Upper lobe of left lung (tissue), 4 donors: ENCODE measurements at regions not wholly inside any gene's neighbourhood (a gene's known extent, or its start where the extent isn't known, plus 50 kb on each side); places are given as distances from the start of the nearest gene placed in this dataset.

Experiments used
- POLR2A ChIP-seq, 4 donors: fragments of 450-650 bp; IDR thresholded peaks; one replicate each; pipeline ENCODE4 v1.5.1; 2016 to 2017; ENCODE audit warnings: antibody characterized with exemption in 4 of 4, mild to moderate bottlenecking in 2 of 4
- POLR2AphosphoS5 ChIP-seq, 2 donors: sonication (generic); formaldehyde crosslinking; IDR thresholded peaks; one replicate each; pipeline ENCODE4 v1.5.1; 2017; ENCODE audit warnings: antibody characterized with exemption in 2 of 2
- TF ChIP-seq, protein P1 (sequence below), 6 experiments: fragments of 450-650 bp in 4 of 6; fragments of 200-600 bp in 2 of 6; sonication (generic) in 2 of 6; IDR thresholded peaks; one replicate each; pipeline ENCODE4 v1.5.1; 2016 to 2019; ENCODE audit warnings: antibody characterized with exemption in 6 of 6

DNA sequence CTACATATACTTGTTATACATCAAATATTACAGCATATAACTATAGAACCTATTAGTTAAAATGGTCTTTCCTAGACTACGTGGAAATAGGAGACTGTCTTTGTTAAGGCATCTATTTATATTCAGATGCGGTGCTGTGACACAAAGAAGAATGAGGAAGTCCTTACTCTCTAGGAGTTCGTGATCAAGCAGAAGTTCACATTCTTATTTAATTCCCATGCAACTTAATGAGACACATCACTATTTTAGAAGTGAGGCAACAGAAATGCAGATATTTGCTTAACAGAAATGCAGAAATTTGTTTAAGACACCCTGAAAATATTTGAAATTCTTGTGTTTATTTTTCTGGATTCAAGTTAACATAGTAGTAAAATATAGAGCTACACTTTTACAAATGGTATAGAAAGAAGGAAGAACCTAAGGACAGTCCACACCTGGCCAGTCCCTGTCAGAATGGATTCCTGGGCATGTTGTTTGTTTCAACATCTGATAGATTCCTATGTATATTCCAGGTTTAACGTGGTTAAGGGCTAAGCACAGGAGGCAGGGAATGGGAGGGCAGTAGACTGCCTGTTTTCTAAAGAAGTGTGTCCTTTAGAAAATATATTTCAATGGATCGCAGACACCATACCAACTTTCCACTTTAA, 70.6 kb upstream of the NXPH1 start:
- TF ChIP-seq POLR2A (IDR thresholded peaks at IDR 0.05) (no peak), POLR2AphosphoS5 (IDR thresholded peaks at IDR 0.05) (no peak)
- TF ChIP-seq, protein P1, sequence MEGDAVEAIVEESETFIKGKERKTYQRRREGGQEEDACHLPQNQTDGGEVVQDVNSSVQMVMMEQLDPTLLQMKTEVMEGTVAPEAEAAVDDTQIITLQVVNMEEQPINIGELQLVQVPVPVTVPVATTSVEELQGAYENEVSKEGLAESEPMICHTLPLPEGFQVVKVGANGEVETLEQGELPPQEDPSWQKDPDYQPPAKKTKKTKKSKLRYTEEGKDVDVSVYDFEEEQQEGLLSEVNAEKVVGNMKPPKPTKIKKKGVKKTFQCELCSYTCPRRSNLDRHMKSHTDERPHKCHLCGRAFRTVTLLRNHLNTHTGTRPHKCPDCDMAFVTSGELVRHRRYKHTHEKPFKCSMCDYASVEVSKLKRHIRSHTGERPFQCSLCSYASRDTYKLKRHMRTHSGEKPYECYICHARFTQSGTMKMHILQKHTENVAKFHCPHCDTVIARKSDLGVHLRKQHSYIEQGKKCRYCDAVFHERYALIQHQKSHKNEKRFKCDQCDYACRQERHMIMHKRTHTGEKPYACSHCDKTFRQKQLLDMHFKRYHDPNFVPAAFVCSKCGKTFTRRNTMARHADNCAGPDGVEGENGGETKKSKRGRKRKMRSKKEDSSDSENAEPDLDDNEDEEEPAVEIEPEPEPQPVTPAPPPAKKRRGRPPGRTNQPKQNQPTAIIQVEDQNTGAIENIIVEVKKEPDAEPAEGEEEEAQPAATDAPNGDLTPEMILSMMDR (IDR thresholded peaks at IDR 0.05) = no peak
